ENCODE measurements at regions not wholly inside any gene's neighbourhood (a gene's known extent, or its start where the extent isn't known, plus 50 kb on each side); places are given as distances from the start of the nearest gene placed in this dataset.

- no peak for DNase-seq (ENCODE audit: insufficient read length, low spot score)
- no peak for TF ChIP-seq CTCF (IDR thresholded peaks at IDR 0.05; ENCODE audit: insufficient read depth, missing control alignments)
- no peak for FAIRE-seq
Observed at GRCh38 chr1:42004860-42005259, 86.1 kb upstream of the HIVEP3 start.

GRCh38 chr1:42004322-42004721, 85.6 kb upstream of the HIVEP3 start:
- FAIRE-seq (no peak), DNase-seq (ENCODE audit: insufficient read length, low spot score) (no peak)
- no peak for TF ChIP-seq CTCF (IDR thresholded peaks at IDR 0.05; ENCODE audit: insufficient read depth, missing control alignments)

GRCh38 chr1:42003433-42003832, 84.7 kb upstream of the HIVEP3 start:
- FAIRE-seq, result no peak
- no peak for DNase-seq (ENCODE audit: insufficient read length, low spot score)
- TF ChIP-seq CTCF (IDR thresholded peaks at IDR 0.05; ENCODE audit: insufficient read depth, missing control alignments), result no peak

- TF ChIP-seq CTCF (IDR thresholded peaks at IDR 0.05; ENCODE audit: insufficient read depth, missing control alignments), result no peak
- FAIRE-seq (no peak), DNase-seq (ENCODE audit: insufficient read length, low spot score) (no peak)
Observed at GRCh38 chr1:42002220-42002619, 83.5 kb upstream of the HIVEP3 start.

GRCh38 chr1:42000766-42001165, 82.0 kb upstream of the HIVEP3 start:
- DNase-seq (ENCODE audit: insufficient read length, low spot score), result no peak
- no peak for FAIRE-seq
- TF ChIP-seq CTCF (IDR thresholded peaks at IDR 0.05; ENCODE audit: insufficient read depth, missing control alignments), result no peak

GRCh38 chr1:41999884-42000283, 81.2 kb upstream of the HIVEP3 start:
- FAIRE-seq, result no peak
- TF ChIP-seq CTCF (IDR thresholded peaks at IDR 0.05; ENCODE audit: insufficient read depth, missing control alignments), result no peak
- no peak for DNase-seq (ENCODE audit: insufficient read length, low spot score)

- no peak for FAIRE-seq
- no peak for TF ChIP-seq CTCF (IDR thresholded peaks at IDR 0.05; ENCODE audit: insufficient read depth, missing control alignments)
- DNase-seq (ENCODE audit: insufficient read length, low spot score), result no peak
Observed at GRCh38 chr1:41998250-41998649, 79.5 kb upstream of the HIVEP3 start.
